ENCODE measurements at regions not wholly inside any gene's neighbourhood (a gene's known extent, or its start where the extent isn't known, plus 50 kb on each side); places are given as distances from the start of the nearest gene placed in this dataset.

- no peak for DNase-seq (ENCODE audit: low spot score)
- TF ChIP-seq CTCF (IDR thresholded peaks at IDR 0.05; ENCODE audit: borderline replicate concordance, control extremely low read depth, extremely low read depth, insufficient read depth, missing control alignments): no peak
- in situ Hi-C loops (cut with MboI; ENCODE audit: low sequenced_read_pairs, unreplicated experiment): no loop called here
Observed at GRCh38 chr2:120847700-120848321, 112.1 kb downstream of the GLI2 start.

DNA sequence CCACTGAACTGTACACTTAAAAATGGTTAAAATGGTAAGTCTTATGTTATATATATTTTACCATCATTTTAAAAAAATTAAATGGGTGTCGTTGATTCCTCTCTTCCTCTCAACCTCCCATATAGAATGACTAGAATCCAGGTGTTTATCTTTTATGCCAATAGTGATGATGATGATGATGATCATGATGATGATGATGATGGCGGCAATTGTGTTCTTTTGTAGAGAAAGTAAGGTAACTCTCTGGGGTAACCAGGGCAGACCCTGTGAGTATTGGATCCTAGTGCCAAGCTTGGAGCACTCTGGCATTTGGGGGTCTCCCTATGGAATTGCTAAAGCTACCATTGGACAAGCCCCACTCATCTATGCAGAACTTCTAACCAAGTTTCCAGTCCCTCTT lies 113.6 kb downstream of the GLI2 start:
- DNase-seq (ENCODE audit: low spot score): no peak
- in situ Hi-C loops (cut with MboI; ENCODE audit: low sequenced_read_pairs, unreplicated experiment): no loop called here
- no peak for TF ChIP-seq CTCF (IDR thresholded peaks at IDR 0.05; ENCODE audit: borderline replicate concordance, control extremely low read depth, extremely low read depth, insufficient read depth, missing control alignments)

GRCh38 chr2:120850551-120850950 lies 114.9 kb downstream of the GLI2 start:
- in situ Hi-C loops (cut with MboI; ENCODE audit: low sequenced_read_pairs, unreplicated experiment): no loop called here
- no peak for DNase-seq (ENCODE audit: low spot score)
- TF ChIP-seq CTCF (IDR thresholded peaks at IDR 0.05; ENCODE audit: borderline replicate concordance, control extremely low read depth, extremely low read depth, insufficient read depth, missing control alignments): no peak

- no peak for DNase-seq (ENCODE audit: low spot score)
- TF ChIP-seq CTCF (IDR thresholded peaks at IDR 0.05; ENCODE audit: borderline replicate concordance, control extremely low read depth, extremely low read depth, insufficient read depth, missing control alignments): no peak
- in situ Hi-C loops (cut with MboI; ENCODE audit: low sequenced_read_pairs, unreplicated experiment): no loop called here
Observed at GRCh38 chr2:120851116-120851773, 115.6 kb downstream of the GLI2 start.

- in situ Hi-C loops (cut with MboI; ENCODE audit: low sequenced_read_pairs, unreplicated experiment): no loop called here
- no peak for DNase-seq (ENCODE audit: low spot score)
- no peak for TF ChIP-seq CTCF (IDR thresholded peaks at IDR 0.05; ENCODE audit: borderline replicate concordance, control extremely low read depth, extremely low read depth, insufficient read depth, missing control alignments)
Observed at GRCh38 chr2:120852200-120852815, 116.6 kb downstream of the GLI2 start.

- no peak for TF ChIP-seq CTCF (IDR thresholded peaks at IDR 0.05; ENCODE audit: borderline replicate concordance, control extremely low read depth, extremely low read depth, insufficient read depth, missing control alignments)
- no peak for DNase-seq (ENCODE audit: low spot score)
- in situ Hi-C loops (cut with MboI; ENCODE audit: low sequenced_read_pairs, unreplicated experiment): no loop called here
Observed at GRCh38 chr2:120853306-120854013, 117.8 kb downstream of the GLI2 start.
